ENCODE measurements at regions not wholly inside any gene's neighbourhood (a gene's known extent, or its start where the extent isn't known, plus 50 kb on each side); places are given as distances from the start of the nearest gene placed in this dataset.
"Not testable (repeated sequence)": the region's sequence is repeated elsewhere in the genome, so short reads cannot be mapped to it uniquely, and the experiment has no call there.

- no peak for DNase-seq
These were observed 334.0 kb upstream of the KCNMB2 start for GRCh38 chr3:178202194-178202593.

- peak; percentile 64 for DNase-seq
These were observed 333.1 kb upstream of the KCNMB2 start for GRCh38 chr3:178203165-178203564.

GRCh38 chr3:178203650-178204049 lies 332.6 kb upstream of the KCNMB2 start:
- DNase-seq, result peak; percentile 50

GRCh38 chr3:178205740-178206139 lies 330.5 kb upstream of the KCNMB2 start:
- DNase-seq, result peak; percentile 91

- no peak for DNase-seq
These were observed 329.7 kb upstream of the KCNMB2 start for GRCh38 chr3:178206521-178206920.

GRCh38 chr3:178207161-178207560 lies 329.1 kb upstream of the KCNMB2 start:
- not testable (repeated sequence) for DNase-seq

- not testable (repeated sequence) for DNase-seq
These were observed 328.6 kb upstream of the KCNMB2 start for GRCh38 chr3:178207627-178208026.

GRCh38 chr3:178209116-178209515 lies 327.1 kb upstream of the KCNMB2 start:
- not testable (repeated sequence) for DNase-seq

GRCh38 chr3:178209618-178210017 lies 326.6 kb upstream of the KCNMB2 start:
- peak; percentile 22 for DNase-seq

GRCh38 chr3:178211086-178211485 lies 325.1 kb upstream of the KCNMB2 start:
- peak; percentile 43 for DNase-seq

- DNase-seq, result no peak
These were observed 318.8 kb upstream of the KCNMB2 start for GRCh38 chr3:178217479-178217878.

- no peak for DNase-seq
These were observed 318.0 kb upstream of the KCNMB2 start for GRCh38 chr3:178218231-178218630.

GRCh38 chr3:178219661-178220060 lies 316.6 kb upstream of the KCNMB2 start:
- not testable (repeated sequence) for DNase-seq

GRCh38 chr3:178223876-178224275 lies 312.4 kb upstream of the KCNMB2 start:
- peak; percentile 27 for DNase-seq

GRCh38 chr3:178226094-178226493 lies 310.1 kb upstream of the KCNMB2 start:
- DNase-seq, result no peak

- peak; percentile 15 for DNase-seq
These were observed 304.6 kb upstream of the KCNMB2 start for GRCh38 chr3:178231645-178232044.

GRCh38 chr3:178233371-178234071 lies 302.7 kb upstream of the KCNMB2 start:
- DNase-seq, result no peak

GRCh38 chr3:178236555-178237277 lies 299.5 kb upstream of the KCNMB2 start:
- DNase-seq, result peak; percentile 79

GRCh38 chr3:178238179-178238578 lies 298.1 kb upstream of the KCNMB2 start:
- no peak for DNase-seq

- DNase-seq, result peak; percentile 29
These were observed 291.2 kb upstream of the KCNMB2 start for GRCh38 chr3:178244733-178245709.

GRCh38 chr3:178246004-178246403 lies 290.2 kb upstream of the KCNMB2 start:
- no peak for DNase-seq

- peak; percentile 90 for DNase-seq
These were observed 280.9 kb upstream of the KCNMB2 start for GRCh38 chr3:178255315-178255714.

- DNase-seq, result no peak
These were observed 278.7 kb upstream of the KCNMB2 start for GRCh38 chr3:178257491-178257890.
